CD4-positive, alpha-beta T cell treated with Interleukin-2 at 100 ng/mL for 4 hours (primary cell): ENCODE measurements at regions not wholly inside any gene's neighbourhood (a gene's known extent, or its start where the extent isn't known, plus 50 kb on each side); places are given as distances from the start of the nearest gene placed in this dataset.
"Not testable (repeated sequence)": the region's sequence is repeated elsewhere in the genome, so short reads cannot be mapped to it uniquely, and the experiment has no call there.

Source experiments
- DNase-seq: peaks from one replicate; pipeline ENCODE4 v3.0.0-alpha.2; 2020; ENCODE audit warnings: low spot score

DNA sequence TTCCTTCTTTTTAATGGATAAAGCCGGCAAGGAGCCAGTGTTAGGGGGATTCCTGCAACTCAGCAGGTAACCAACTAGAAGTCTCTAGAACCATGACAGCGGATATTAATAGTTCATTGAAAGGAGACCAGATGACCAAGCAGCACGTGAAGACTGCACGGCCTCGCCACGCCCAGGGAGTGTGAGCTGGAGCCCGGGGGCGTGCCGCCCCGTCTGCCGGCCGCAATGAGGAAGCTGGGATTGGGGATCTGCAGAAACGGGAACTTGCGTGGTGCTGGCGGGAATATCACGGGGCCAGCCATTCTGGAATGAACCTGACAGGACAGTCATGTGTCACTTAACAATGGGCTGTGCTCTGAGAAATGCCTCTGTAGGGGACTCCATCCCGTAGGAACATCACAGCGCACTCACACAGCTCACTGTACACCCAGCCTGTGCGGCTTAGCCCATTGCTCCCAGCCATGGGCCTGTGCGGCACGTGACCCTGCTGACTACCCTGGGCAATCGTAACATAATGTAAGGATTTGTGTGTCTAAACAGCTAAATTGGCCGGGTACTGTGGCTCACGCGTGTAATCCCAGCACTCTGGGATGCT lies 4092.8 kb upstream of the TPTE start:
- not testable (repeated sequence) for DNase-seq

- not testable (repeated sequence) for DNase-seq
Measured at GRCh38 chr21:6429924-6430323, 4091.5 kb upstream of the TPTE start.

DNA sequence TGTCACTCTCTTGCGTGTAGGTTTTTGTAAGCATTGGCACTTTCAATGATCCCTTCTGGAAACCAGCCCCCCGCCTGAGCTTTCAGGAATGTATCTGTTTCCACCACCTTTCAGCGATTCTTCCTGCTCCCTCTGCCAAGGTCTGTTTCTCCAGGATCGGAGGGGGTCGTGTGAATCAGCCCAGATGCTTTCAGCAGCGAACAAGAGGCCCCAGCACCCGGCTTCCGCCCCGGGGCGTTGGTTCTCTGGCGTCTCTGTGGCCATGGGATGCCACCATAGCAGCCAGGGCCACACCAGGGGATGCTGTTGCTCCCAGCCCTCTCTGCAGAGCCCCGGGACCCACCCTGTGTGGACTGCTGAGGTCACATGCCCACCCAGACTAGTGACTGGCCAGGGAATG lies 4088.2 kb upstream of the TPTE start:
- DNase-seq = not testable (repeated sequence)

- DNase-seq = not testable (repeated sequence)
Measured at GRCh38 chr21:6436205-6436604, 4085.2 kb upstream of the TPTE start.

DNA sequence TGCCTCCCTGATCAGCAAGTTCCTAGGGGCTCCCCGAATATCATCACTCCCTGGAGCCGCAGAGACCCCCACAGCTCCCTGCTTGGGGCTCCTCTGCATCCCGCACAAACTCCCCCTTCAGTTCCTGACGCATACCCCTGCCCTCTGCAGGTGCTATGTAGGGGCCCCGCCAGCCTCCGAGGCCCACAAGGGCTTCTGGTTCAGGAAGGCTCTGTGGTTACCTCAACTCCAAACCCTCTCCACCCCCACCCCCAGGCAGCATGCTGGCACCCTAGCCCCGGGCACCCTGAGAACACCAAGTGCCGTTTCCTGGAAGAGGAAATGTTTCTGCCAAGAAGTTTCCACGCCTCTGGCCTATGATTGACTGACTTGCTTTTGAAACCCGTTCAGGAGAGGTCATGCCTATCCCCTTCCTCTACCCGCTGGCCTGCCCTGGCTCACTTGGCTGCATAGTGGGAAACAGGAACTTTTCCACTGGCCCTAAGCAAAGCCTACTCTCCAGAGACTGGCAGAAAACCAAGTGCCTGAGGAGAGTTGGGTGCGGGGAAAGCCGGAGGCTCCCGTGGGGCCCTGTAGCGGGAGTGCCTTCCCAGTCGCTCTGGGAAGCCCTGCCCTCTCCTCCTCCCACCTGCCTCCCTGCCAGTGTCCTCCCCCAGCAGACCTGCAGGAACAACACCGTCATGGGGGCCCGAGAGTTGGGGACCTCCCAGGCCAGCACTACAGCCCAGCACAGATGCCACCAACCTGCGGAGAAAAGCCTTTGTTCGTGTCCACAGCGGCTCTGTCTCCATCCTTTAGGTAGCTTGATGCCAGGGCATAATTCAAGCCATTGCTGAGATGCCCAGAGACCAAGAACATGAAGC lies 4084.2 kb upstream of the TPTE start:
- not testable (repeated sequence) for DNase-seq

DNA sequence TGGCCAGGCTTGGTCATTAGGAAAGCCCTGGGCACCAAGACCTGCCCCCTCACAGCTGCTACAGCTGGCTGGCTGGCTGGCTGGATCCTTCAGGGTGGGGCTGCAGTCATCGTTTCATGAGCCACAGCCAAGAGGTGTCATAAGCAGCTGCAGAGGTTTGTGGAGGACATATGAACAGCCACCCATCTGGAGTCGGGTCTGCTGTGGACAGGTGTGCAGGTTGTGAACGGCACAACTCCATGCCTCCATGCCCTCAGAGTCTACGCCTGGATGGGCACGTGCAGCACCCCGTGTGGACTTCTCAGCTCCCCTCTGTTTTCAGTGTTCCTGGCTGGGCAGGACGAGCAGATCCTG lies 4083.6 kb upstream of the TPTE start:
- DNase-seq = not testable (repeated sequence)

GRCh38 chr21:6439058-6439457 lies 4082.3 kb upstream of the TPTE start:
- not testable (repeated sequence) for DNase-seq

GRCh38 chr21:6454648-6455340 lies 4066.6 kb upstream of the TPTE start:
- not testable (repeated sequence) for DNase-seq

DNA sequence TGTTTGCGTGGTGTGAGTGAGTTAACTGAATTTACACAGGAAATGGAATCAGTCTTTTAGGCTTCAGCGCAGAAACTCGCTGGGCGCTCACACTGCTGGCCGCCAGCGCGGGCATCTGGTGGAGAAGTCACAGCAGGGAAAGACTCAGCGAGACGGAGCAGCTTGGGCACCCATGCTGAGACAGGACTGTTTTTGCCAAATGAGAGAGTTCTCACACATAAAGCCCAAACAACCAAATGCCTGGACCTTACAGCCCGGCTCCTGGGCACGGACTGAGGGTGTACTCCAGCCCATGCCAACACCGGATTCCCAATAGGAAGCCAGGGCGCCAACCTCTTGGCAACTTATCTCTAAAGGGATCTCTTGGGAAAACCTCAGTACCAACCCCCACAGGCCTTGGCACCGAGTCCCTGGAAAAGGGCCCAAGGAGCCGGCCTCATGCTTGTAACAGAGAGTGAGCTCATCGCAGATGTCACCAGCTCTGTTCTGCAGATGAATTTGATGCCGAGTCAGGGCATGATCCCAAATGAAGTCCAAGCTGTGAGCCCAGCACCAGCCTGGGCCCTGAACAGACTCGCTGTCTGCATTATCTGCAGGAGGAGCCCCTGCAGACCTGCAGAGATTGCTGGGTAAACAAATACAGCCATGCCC lies 4065.2 kb upstream of the TPTE start:
- DNase-seq = not testable (repeated sequence)

DNA sequence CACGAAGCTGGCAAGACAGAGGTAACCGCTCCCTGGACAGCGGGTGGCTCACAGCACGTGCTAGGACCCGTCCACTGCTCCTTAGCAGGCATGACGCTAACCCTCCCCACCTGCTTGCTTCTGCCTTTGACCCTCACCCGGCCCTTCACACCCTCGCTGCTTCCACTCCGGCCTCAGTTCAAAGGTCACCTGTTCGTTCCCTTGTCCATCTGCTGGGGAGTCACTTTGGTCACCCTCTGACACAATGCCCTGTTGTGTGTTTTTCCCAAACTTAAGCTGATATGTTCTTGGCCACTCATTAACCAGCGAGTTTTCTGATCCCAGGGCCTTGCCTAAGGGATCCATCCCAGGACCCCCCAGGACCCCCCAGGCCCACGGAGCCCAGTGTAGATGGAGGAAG lies 4061.6 kb upstream of the TPTE start:
- not testable (repeated sequence) for DNase-seq

GRCh38 chr21:6461358-6461757 lies 4060.0 kb upstream of the TPTE start:
- DNase-seq = not testable (repeated sequence)

DNA sequence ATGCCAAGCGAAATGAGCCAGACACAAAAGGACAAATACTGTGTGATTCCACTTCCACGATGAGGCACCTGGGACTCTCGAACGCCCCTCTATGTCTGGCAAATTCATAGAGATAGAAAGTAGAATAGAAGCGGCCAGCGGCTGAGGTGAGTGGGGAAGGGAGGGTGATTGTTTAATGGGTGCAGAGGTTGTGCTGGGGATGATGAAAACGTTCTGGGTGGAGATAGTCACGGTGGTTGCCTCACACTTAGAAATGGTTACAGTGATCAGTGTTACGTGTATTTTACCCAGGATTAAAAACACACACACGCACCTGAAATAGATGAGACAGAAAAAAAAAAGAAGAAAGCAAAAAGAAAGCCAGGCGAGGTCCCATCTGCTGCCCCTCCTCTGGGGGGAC lies 4057.0 kb upstream of the TPTE start:
- DNase-seq = not testable (repeated sequence)

DNA sequence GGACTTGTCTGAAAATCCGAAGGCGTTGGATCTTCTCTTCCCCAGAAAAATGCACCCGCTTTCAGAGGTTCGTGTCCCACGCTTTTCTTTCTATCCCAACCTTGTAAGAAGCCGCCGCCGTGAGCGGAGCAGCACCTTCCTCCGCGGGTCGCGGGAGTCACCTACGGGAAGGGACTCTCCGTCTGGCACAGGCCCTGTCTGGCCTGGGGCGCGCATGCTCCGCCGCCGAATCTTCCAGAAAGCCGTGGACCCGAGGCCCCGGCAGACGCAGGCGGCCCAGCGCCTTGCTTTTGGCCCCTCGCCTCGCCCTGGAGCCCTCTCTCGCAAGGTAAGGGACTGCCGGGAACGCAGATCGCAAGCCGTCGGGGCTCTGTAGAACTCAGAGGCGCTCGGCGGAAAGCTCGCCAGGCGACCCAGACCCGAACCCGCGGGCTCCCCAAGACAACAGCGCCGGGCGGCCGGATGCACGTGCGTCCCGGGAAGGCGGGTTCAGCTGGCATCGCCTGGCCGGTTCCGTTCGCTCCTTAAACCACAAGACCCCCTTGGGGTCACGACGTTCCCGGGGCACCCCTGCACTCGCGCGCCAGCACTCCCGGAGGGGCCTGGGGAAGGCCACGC lies 4055.2 kb upstream of the TPTE start:
- not testable (repeated sequence) for DNase-seq

DNA sequence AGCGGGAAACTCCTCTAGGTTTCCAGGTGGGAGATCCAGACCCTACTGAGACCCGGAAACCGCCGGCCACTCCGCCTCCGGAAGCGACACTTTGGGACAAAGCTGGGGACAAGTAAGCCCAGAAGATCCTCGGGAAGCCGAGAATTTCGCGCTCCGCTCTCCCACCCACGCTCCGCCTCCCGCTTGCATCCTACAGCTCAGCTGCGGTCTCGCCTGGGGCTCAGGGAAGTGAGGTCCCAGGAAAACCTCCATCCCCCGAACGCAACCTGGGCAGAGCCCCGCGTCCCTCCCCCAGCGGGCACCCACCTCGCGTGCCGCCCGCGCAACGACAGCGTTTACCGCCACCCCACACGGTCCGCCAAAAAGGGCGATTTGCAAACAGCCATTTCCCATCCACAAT lies 4054.7 kb upstream of the TPTE start:
- DNase-seq = not testable (repeated sequence)

GRCh38 chr21:6467189-6467774 lies 4054.1 kb upstream of the TPTE start:
- DNase-seq = not testable (repeated sequence)

GRCh38 chr21:6467907-6468306 lies 4053.5 kb upstream of the TPTE start:
- DNase-seq = not testable (repeated sequence)

GRCh38 chr21:6468331-6468860 lies 4053.0 kb upstream of the TPTE start:
- DNase-seq = not testable (repeated sequence)

DNA sequence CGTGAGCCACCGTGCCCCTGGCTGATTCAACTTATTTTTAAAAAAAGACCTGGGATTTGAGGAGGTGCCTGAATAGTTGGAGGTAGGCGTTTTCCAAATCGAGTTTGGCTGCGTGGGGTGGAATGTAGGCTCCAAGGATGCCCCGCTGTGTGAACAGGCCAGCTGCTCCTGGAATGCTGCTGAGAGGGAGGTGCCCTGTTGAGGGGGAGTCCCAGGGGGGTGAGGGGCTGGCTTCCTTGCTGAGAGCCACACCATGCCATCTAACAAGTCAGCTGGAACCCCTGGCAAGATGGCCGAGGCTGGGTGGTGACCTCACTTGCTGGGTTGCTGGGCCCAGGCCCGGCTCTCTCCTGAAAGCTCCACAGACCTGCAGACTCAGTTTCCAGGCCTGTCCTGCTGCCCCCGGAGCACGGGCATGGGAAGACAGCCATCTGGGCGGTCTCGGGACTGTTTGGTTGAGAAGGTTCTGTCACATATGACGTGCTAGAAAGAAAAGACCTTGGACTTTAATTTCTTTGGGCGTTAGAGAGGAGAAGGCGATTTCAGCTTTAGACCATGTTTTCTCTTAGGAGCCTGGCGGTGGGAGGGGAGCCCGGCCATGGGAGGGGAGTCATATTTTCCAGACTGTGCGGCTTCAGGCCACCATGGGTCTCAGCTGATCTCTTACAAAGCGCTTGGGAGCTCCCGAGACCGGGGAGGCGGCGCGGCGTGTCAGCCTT lies 4047.0 kb upstream of the TPTE start:
- not testable (repeated sequence) for DNase-seq

DNA sequence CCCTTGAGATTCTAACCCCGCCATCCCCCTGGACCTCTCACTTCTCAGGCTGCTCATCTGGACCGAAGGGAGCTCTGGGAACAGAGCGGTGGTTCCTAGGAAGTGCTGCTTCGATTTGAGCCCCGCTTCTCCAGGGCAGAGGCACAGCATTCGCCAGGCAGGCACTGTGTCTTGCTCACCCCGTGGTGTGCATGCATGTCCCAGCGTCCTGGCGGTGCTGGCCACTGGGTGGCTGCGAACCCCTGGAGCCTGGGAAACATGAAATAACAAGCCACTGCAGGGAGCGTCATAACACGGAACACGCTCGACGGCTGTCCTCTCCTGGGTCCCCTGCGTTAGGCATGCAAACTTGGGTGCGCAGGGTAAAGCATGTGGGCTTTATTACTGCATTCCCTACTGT lies 4040.3 kb upstream of the TPTE start:
- not testable (repeated sequence) for DNase-seq

DNA sequence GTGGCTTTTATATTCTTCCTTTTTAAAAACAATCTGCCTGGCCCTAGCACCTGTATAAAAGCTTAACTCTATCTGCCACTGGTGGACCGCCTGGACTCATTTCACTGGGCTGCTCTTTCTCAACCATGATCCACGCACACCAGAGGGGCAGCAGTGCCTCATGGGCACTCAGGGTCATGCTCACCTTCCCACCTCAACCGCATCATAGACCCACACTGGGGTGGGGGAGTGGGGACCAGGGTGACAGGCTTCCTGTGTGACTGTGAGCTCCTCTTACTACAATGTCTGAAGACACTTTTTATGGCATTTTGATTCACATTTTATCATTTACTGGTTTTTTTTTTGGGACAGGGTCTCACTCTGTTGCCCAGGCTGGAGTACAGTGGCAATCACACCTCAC lies 4038.8 kb upstream of the TPTE start:
- DNase-seq = not testable (repeated sequence)

GRCh38 chr21:6483645-6484044 lies 4037.7 kb upstream of the TPTE start:
- not testable (repeated sequence) for DNase-seq
